DMS153 treated with DMSO at 0.1 percent for 48 hours (cell line): ENCODE measurements at regions not wholly inside any gene's neighbourhood (a gene's known extent, or its start where the extent isn't known, plus 50 kb on each side); places are given as distances from the start of the nearest gene placed in this dataset.
"Not testable (repeated sequence)": the region's sequence is repeated elsewhere in the genome, so short reads cannot be mapped to it uniquely, and the experiment has no call there.

Source experiments
- DNase-seq: peaks from one replicate; lab custom pipeline; 2025; ENCODE audit not compliant: unreplicated experiment; lab: John Stamatoyannopoulos, UW

GRCh38 chr20:4476903-4477500 is 209.3 kb upstream of the PRNP start:
- no peak for DNase-seq

DNA sequence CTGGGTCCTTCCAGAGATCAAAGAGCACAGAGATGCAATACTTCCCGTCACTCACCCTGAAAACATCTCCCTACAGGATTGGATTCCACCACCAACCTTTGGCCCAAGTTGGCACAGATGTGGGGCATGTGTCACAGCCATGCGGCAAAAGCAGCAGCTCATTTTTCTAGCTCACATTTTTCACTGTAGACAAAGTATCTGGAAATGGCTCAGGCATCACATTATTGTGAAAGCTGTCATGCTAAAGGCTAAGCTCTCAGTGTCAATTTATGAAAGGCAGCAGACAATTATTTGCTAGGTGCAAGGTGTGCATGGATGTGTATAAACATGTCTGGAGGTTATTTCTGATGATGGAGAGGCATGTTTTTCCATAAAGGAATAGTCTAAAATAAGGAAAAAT is 213.3 kb upstream of the PRNP start:
- DNase-seq: no peak

GRCh38 chr20:4471221-4471620 is 215.0 kb upstream of the PRNP start:
- no peak for DNase-seq

DNA sequence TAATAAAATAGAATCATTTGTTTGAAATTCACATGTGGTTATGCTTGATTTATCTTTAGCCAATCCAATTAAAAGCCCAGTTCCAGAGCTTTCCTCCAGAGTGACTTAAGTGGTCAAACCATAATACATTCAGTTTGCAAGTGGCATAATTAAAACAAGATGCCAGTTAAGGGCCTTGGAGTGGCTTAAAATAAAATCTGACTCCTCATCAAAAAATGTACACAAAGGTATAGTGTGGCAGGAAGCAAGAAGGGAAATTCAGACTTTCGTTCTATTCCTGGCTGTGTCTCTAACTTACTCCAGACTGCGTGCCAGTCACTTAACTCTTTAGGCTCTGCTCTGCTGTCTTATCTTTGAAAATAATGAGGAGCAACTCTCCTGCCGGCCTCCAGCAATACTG is 215.9 kb upstream of the PRNP start:
- no peak for DNase-seq

GRCh38 chr20:4469910-4470309 is 216.3 kb upstream of the PRNP start:
- DNase-seq: no peak

DNA sequence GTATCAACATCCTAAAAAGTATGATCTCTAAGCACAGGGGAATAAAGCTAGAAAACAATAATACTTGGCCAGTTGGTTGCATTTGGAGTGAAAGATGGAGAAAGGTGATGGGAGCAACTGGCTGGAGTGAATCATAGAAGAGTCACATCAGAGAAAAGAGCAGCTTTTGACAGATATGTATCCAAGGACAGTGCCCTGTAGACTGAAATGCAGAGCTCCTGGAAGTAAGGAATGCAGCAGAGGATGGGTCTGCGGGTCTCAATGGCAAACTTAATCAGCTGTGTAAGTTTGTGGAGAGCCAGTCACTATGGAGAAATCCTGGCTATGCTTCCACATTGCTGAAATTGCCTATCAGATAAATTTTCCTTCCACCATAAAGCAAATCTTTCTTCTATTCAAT is 218.1 kb upstream of the PRNP start:
- no peak for DNase-seq

GRCh38 chr20:4465855-4466545 is 216.9 kb upstream of the ADRA1D start:
- no peak for DNase-seq

- DNase-seq: no peak
Measured at GRCh38 chr20:4465212-4465611, 216.1 kb upstream of the ADRA1D start.

DNA sequence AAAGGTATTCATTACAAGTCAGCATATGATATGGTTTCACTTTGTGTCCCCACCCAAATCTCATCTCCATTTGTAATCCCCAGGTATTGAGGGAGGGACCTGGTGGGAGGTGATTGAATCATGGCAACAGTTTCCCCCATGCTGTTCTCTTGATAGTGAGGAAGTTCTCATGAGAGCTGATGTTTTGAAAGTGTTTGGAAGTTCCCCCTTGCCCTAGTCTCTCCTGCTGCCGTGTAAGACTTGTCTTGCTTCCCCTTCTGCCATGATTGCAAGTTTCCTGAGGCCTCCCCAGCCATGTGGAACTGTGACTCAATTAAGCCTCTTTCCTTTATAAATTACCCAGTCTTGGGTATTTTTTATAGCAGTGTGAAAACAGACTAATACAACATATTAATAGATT is 213.7 kb upstream of the ADRA1D start:
- DNase-seq: not testable (repeated sequence)

DNA sequence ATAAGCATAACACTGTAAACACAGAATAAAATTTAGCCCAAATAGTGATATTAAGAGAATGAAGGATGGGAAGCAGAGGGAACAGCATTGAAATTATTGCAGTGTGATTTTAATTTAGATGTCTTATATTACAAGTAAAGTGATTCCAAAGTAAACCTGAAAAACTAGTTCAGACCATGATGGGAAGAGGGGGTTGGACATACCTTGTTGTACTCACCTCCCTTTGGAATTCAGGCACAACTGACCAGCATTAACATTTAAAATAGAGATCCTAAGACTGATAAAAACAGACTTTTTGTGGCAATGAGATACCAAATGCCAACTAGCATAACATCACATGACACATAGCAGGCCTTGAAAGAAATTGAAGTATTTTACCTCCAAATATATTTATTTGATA is 210.0 kb upstream of the ADRA1D start:
- DNase-seq: no peak

GRCh38 chr20:4457566-4458543 is 208.8 kb upstream of the ADRA1D start:
- no peak for DNase-seq

GRCh38 chr20:4455996-4456395 is 206.9 kb upstream of the ADRA1D start:
- DNase-seq: no peak

- no peak for DNase-seq
Measured at GRCh38 chr20:4455301-4455701, 206.2 kb upstream of the ADRA1D start.

GRCh38 chr20:4454111-4454510 is 205.0 kb upstream of the ADRA1D start:
- no peak for DNase-seq

DNA sequence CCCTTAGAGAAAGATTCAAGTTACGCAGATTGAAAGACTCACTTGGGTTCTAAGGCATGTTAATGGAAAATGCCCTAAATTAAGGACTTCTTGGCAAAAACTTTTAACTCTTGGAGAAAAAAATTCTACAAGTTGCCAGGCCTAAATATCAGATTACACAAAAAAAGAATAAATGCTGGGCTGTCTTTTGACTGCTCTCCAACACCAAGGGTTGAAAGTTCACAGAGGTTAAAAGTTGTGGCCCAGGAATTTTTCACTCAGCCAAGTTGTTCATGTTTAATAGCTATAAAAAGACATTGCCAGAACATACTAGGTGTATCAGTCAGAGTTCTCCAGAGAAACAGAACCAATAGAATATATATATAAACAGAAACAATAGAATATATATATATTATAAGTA is 204.3 kb upstream of the ADRA1D start:
- no peak for DNase-seq

DNA sequence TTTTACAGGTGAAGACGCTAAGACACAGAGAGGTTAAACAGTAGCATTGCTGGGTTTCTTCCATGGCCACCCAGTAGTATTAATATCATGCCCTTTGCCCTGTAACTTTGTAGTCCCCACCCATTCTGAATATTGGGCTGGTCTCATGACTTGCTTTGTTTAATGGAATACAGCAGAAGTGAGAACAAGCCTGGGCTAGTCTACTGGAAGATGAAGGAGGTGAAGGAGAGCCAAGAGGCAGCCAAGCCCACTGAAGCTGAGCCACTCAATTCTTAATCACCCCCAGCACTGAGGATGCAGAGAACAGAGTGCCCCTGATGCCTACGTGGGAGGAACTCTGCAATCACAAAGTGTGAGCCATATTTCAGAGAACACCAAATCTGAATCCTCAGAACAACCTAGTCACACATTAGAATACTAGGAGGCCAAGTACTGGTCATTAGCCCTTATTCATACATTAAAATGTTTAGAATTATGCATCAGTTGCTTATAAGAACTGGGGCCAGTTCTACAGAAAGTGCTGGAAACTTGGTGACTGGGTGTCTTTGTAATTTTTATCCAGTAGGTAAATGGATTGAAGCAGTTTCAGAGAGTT is 202.5 kb upstream of the ADRA1D start:
- no peak for DNase-seq

DNA sequence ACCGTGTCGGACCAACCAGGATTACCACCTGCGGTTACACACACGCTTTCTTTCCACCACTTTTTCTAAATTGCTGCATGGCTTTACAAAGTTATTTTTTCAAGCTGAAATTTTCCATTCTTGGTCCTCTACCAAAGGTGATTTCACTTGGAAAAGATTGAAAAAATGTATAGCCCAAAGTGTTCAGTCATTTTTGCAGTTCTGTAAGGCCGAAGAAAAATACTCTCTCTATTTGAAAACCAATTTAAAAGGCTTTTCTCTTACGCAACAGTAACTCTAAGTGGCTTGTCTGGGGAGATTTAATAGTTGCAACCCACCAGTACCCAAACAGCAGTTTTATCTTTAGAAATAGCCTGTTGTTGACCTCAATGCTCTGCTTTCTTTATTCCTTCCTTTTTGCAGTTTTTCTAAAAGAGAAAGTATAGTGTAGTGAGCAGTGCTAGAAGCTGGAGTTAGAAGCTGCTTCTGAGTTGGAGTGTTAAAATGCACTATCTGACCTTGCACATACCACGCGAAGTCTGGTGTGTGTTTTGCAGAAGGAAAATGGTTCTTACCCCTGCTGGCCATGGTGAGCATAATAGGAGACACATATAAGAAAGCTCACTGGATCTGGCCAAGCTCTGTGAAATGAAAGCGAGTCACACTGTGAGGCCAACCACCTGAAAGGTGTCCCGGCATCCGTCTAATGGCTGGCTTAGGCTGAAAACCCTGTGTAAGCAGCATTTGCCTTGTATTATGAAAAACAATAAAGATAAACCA is 201.0 kb upstream of the ADRA1D start:
- no peak for DNase-seq

DNA sequence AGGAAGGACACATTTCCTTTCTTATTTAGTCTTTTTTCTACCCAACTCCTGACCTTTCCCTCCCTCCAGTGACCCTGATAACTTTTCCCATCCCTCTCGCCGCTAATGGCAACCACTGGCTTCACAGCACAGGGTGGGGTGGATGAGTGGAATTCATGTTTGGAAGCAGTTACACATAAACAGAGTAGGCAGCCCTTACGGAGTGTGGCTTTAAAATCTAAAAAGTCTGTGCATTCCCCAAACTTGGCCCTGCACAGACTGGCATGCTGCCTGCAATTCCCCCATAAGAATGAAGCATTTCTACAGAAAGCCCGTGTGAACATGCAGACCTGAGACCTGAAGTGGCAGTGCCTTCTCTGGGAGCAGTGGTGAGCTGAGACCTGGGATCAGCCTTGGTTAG is 196.7 kb upstream of the ADRA1D start:
- DNase-seq: no peak

DNA sequence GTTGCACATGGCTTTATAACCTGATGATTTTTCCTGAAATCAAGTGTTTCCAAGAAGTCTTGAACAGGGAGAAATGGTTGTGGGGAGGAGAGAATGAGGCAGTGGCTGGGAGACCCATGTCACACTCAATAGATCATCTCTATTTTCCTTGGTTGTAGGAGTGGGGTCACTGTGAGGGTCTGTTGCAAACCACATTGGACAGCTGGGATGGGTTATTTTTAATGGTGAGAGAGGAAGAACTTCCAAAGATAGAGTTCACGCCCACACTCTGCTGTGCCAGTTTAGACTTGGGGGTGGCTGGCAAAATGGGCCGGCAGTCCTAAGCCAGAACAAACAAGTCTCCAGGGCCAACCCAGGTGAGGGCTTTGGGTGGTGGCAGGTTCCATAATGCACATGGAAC is 196.2 kb upstream of the ADRA1D start:
- no peak for DNase-seq

GRCh38 chr20:4444404-4444803 is 195.3 kb upstream of the ADRA1D start:
- DNase-seq: no peak

GRCh38 chr20:4443016-4443415 is 193.9 kb upstream of the ADRA1D start:
- no peak for DNase-seq
